ENCODE measurements at regions not wholly inside any gene's neighbourhood (a gene's known extent, or its start where the extent isn't known, plus 50 kb on each side); places are given as distances from the start of the nearest gene placed in this dataset.

GRCh38 chr5:67591491-67591890, 394.9 kb upstream of the CD180 start:
- DNase-seq (ENCODE audit: low spot score) (no peak), ATAC-seq (no peak)
- Mint-ChIP-seq H3K9me3 (0 out of 2 replicates have a peak, but pooled peaks cover 6% of the 10 kb centered on the region), H3K27me3 (ENCODE audit: low read depth) (no peaks in the 10 kb centered on the region; the same call in 1 of the 2 replicates), H3K4me3 (no peak overlapping the region), H3K4me1 (no peaks in the 10 kb centered on the region), H3K36me3 (no peaks in the 10 kb centered on the region), H3K27ac (no peak overlapping the region)
- POLR2A ChIA-PET, result no interaction called here
- CTCF ChIA-PET, result no interaction called here
- TF ChIP-seq MYBL2 (CRISPR knock-in tag; IDR thresholded peaks at IDR 0.05) (no peak), USF1 (CRISPR knock-in tag; IDR thresholded peaks at IDR 0.05) (no peak), E2F4 (CRISPR knock-in tag; IDR thresholded peaks at IDR 0.05; ENCODE audit: borderline replicate concordance, low read depth) (no peak), ZNF532 (CRISPR knock-in tag; IDR thresholded peaks at IDR 0.05; ENCODE audit: borderline replicate concordance) (no peak)

GRCh38 chr5:67588389-67588788, 391.8 kb upstream of the CD180 start:
- DNase-seq (ENCODE audit: low spot score) (no peak), ATAC-seq (no peak)
- Mint-ChIP-seq H3K4me3 (no peak overlapping the region), H3K27me3 (ENCODE audit: low read depth) (no peaks in the 10 kb centered on the region; the same call in 1 of the 2 replicates), H3K36me3 (no peaks in the 10 kb centered on the region), H3K27ac (no peak overlapping the region), H3K9me3 (0 out of 2 replicates have a peak, but pooled peaks cover 4% of the 10 kb centered on the region), H3K4me1 (no peaks in the 10 kb centered on the region)
- POLR2A ChIA-PET, result interaction anchor here (0.6 kb wide), 1 partner anchor 1308 kb away, joined by 3 read pairs; no protein-coding TSS in a partner anchor
- CTCF ChIA-PET, result no interaction called here
- TF ChIP-seq SMAD3 (CRISPR knock-in tag; IDR thresholded peaks at IDR 0.05; ENCODE audit: borderline replicate concordance) (no peak), AR (CRISPR knock-in tag; IDR thresholded peaks at IDR 0.05) (no peak), AFF4 (CRISPR knock-in tag; IDR thresholded peaks at IDR 0.05; ENCODE audit: borderline replicate concordance) (no peak), NFATC4 (CRISPR knock-in tag; IDR thresholded peaks at IDR 0.05) (no peak), PREB (CRISPR knock-in tag; IDR thresholded peaks at IDR 0.05; ENCODE audit: borderline replicate concordance) (no peak), FOXJ3 (CRISPR knock-in tag; IDR thresholded peaks at IDR 0.05; ENCODE audit: borderline replicate concordance) (no peak), ZNF512 (CRISPR knock-in tag; IDR thresholded peaks at IDR 0.05; ENCODE audit: borderline replicate concordance) (no peak), ATF2 (CRISPR knock-in tag; IDR thresholded peaks at IDR 0.05; ENCODE audit: borderline replicate concordance, low read depth) (no peak), ZBTB43 (CRISPR knock-in tag; IDR thresholded peaks at IDR 0.05) (no peak)

Data from WTC11 (cell line).